ENCODE measurements at regions not wholly inside any gene's neighbourhood (a gene's known extent, or its start where the extent isn't known, plus 50 kb on each side); places are given as distances from the start of the nearest gene placed in this dataset.

GRCh38 chr2:145495590-145495989 is 975.7 kb upstream of the ZEB2 start:
- DNase-seq: no peak

- no peak for DNase-seq
Measured at GRCh38 chr2:145494441-145494840, 974.5 kb upstream of the ZEB2 start.

GRCh38 chr2:145488571-145488970 is 968.7 kb upstream of the ZEB2 start:
- no peak for DNase-seq

- DNase-seq: peak; percentile 77
Measured at GRCh38 chr2:145484448-145485097, 964.7 kb upstream of the ZEB2 start.

- no peak for DNase-seq
Measured at GRCh38 chr2:145483854-145484253, 963.9 kb upstream of the ZEB2 start.

GRCh38 chr2:145481334-145481922 is 961.5 kb upstream of the ZEB2 start:
- no peak for DNase-seq

GRCh38 chr2:145464866-145465265 is 944.9 kb upstream of the ZEB2 start:
- no peak for DNase-seq

- DNase-seq: no peak
Measured at GRCh38 chr2:145460112-145460511, 940.2 kb upstream of the ZEB2 start.

- no peak for DNase-seq
Measured at GRCh38 chr2:145431181-145431951, 911.4 kb upstream of the ZEB2 start.

- no peak for DNase-seq
Measured at GRCh38 chr2:145423809-145424208, 903.9 kb upstream of the ZEB2 start.

GRCh38 chr2:145422576-145422975 is 902.7 kb upstream of the ZEB2 start:
- DNase-seq: no peak

- no peak for DNase-seq
Measured at GRCh38 chr2:145421841-145422240, 901.9 kb upstream of the ZEB2 start.

- peak; percentile 60 for DNase-seq
Measured at GRCh38 chr2:145416640-145417039, 896.7 kb upstream of the ZEB2 start.

GRCh38 chr2:145415151-145415550 is 895.2 kb upstream of the ZEB2 start:
- DNase-seq: no peak

- DNase-seq: no peak
Measured at GRCh38 chr2:145413261-145414030, 893.5 kb upstream of the ZEB2 start.

GRCh38 chr2:145412155-145412554 is 892.2 kb upstream of the ZEB2 start:
- no peak for DNase-seq

GRCh38 chr2:145411493-145411892 is 891.6 kb upstream of the ZEB2 start:
- DNase-seq: peak; percentile 66

GRCh38 chr2:145410086-145410485 is 890.2 kb upstream of the ZEB2 start:
- DNase-seq: no peak

- no peak for DNase-seq
Measured at GRCh38 chr2:145408980-145409379, 889.1 kb upstream of the ZEB2 start.

GRCh38 chr2:145404690-145405089 is 884.8 kb upstream of the ZEB2 start:
- DNase-seq: no peak

- no peak for DNase-seq
Measured at GRCh38 chr2:145402706-145403277, 882.9 kb upstream of the ZEB2 start.

GRCh38 chr2:145399131-145399530 is 879.2 kb upstream of the ZEB2 start:
- DNase-seq: no peak

GRCh38 chr2:145394181-145394580 is 874.3 kb upstream of the ZEB2 start:
- DNase-seq: no peak

Data from hematopoietic multipotent progenitor cell treated with erythropoietin and hydrocortisone succinate and interleukin-3 and kit ligand, for 6 days (in vitro differentiated cells).